ENCODE measurements at regions not wholly inside any gene's neighbourhood (a gene's known extent, or its start where the extent isn't known, plus 50 kb on each side); places are given as distances from the start of the nearest gene placed in this dataset.

- ATAC-seq (ENCODE audit: low read depth) (no peak), DNase-seq (no peak)
- intact Hi-C loops (cut with micrococcal nuclease): no loop called here
- no peak overlapping the region for H3K4me2 ChIP-seq (replicated peaks; ENCODE audit: low read depth, low read length, poor library complexity, severe bottlenecking)
- no peaks in the 10 kb centered on the region for H3K79me2 ChIP-seq (ENCODE audit: control insufficient read depth, insufficient read depth, low read length)
- peaks cover 2% of the 10 kb centered on the region for H3K9me3 Mint-ChIP-seq (ENCODE audit: insufficient read depth)
- ChIA-PET POLR2A (no interaction called here), CTCF (no interaction called here)
- no peaks in the 10 kb centered on the region for H3K27me3 ChIP-seq (replicated peaks in 1 of 4; ENCODE audit: control extremely low read depth in 1 of 4, control insufficient read depth in 3 of 4, insufficient read depth in 4 of 4, low read length in 3 of 4)
- no peak overlapping the region for H3K27ac Mint-ChIP-seq
- H3K27ac ChIP-seq (ENCODE audit: low read length in 2 of 2): no peak overlapping the region
- no peak overlapping the region for H3K4me3 Mint-ChIP-seq
- H3K27me3 Mint-ChIP-seq: no peaks in the 10 kb centered on the region
- H3K9ac ChIP-seq (ENCODE audit: low read length): no peak overlapping the region
- no peaks in the 10 kb centered on the region for H3K36me3 ChIP-seq (replicated peaks in 1 of 2; ENCODE audit: control extremely low read depth in 1 of 2, control insufficient read depth in 1 of 2, extremely low read depth in 1 of 2, insufficient read depth in 2 of 2, low read length in 1 of 2)
- no peaks in the 10 kb centered on the region for H3K4me1 ChIP-seq (ENCODE audit: control insufficient read depth in 2 of 2, insufficient read depth in 2 of 2, low read length in 2 of 2)
- H3K4me1 Mint-ChIP-seq: no peaks in the 10 kb centered on the region
- no peaks in the 10 kb centered on the region for H4K20me1 ChIP-seq (ENCODE audit: control insufficient read depth, insufficient read depth, low read length, poor library complexity, severe bottlenecking)
- no peak overlapping the region for H2AFZ ChIP-seq (ENCODE audit: insufficient read depth, low read depth, low read length, poor library complexity, severe bottlenecking)
- H3K9me3 ChIP-seq (ENCODE audit: control extremely low read depth in 1 of 3, control insufficient read depth in 2 of 3, insufficient read depth in 1 of 3, low read length in 2 of 3): no peaks in the 10 kb centered on the region
- H3K4me3 ChIP-seq (ENCODE audit: control extremely low read depth in 1 of 5, extremely low read depth in 1 of 5, insufficient read depth in 1 of 5, low read depth in 2 of 5, low read length in 4 of 5): no peak overlapping the region
- no CpG with 5 or more reads among the region's 1 CpG for WGBS (ENCODE audit: insufficient coverage)
- no peak for TF ChIP-seq EZH2 (IDR thresholded peaks at IDR 0.05; ENCODE audit: borderline replicate concordance, insufficient read depth, low read depth, low read length, poor library complexity, severe bottlenecking)
- no peak for TF ChIP-seq CTCF (IDR thresholded peaks at IDR 0.05)
These were observed 114.4 kb upstream of the DMRTA1 start for GRCh38 chr9:22332202-22332601.

- Mint-ChIP-seq H3K27me3 (no peaks in the 10 kb centered on the region), H3K4me1 (no peaks in the 10 kb centered on the region), H3K27ac (no peak overlapping the region), H3K4me3 (no peak overlapping the region), H3K9me3 (ENCODE audit: insufficient read depth) (no peaks in the 10 kb centered on the region)
- Histone ChIP-seq H3K9ac (ENCODE audit: low read length) (no peak overlapping the region), H3K4me1 (ENCODE audit: control insufficient read depth in 2 of 2, insufficient read depth in 2 of 2, low read length in 2 of 2) (no peaks in the 10 kb centered on the region), H3K36me3 (replicated peaks in 1 of 2; ENCODE audit: control extremely low read depth in 1 of 2, control insufficient read depth in 1 of 2, extremely low read depth in 1 of 2, insufficient read depth in 2 of 2, low read length in 1 of 2) (no peaks in the 10 kb centered on the region), H3K4me3 (ENCODE audit: control extremely low read depth in 1 of 5, extremely low read depth in 1 of 5, insufficient read depth in 1 of 5, low read depth in 2 of 5, low read length in 4 of 5) (no peak overlapping the region), H3K79me2 (ENCODE audit: control insufficient read depth, insufficient read depth, low read length) (no peaks in the 10 kb centered on the region), H3K9me3 (ENCODE audit: control extremely low read depth in 1 of 3, control insufficient read depth in 2 of 3, insufficient read depth in 1 of 3, low read length in 2 of 3) (no peaks in the 10 kb centered on the region), H3K27ac (ENCODE audit: low read length in 2 of 2) (no peak overlapping the region), H2AFZ (ENCODE audit: insufficient read depth, low read depth, low read length, poor library complexity, severe bottlenecking) (no peak overlapping the region), H4K20me1 (ENCODE audit: control insufficient read depth, insufficient read depth, low read length, poor library complexity, severe bottlenecking) (no peaks in the 10 kb centered on the region), H3K27me3 (replicated peaks in 1 of 4; ENCODE audit: control extremely low read depth in 1 of 4, control insufficient read depth in 3 of 4, insufficient read depth in 4 of 4, low read length in 3 of 4) (no peaks in the 10 kb centered on the region), H3K4me2 (replicated peaks; ENCODE audit: low read depth, low read length, poor library complexity, severe bottlenecking) (no peak overlapping the region)
- ATAC-seq (ENCODE audit: low read depth) (no peak), DNase-seq (no peak)
- intact Hi-C loops (cut with micrococcal nuclease): no loop called here
- TF ChIP-seq CTCF (IDR thresholded peaks at IDR 0.05): no peak
- TF ChIP-seq EZH2 (IDR thresholded peaks at IDR 0.05; ENCODE audit: borderline replicate concordance, insufficient read depth, low read depth, low read length, poor library complexity, severe bottlenecking): no peak
- WGBS (ENCODE audit: insufficient coverage): no CpG with 5 or more reads among the region's 1 CpG
- ChIA-PET CTCF (no interaction called here), POLR2A (no interaction called here)
These were observed 109.4 kb upstream of the DMRTA1 start for GRCh38 chr9:22337261-22337660.
